BE2C (cell line): ENCODE measurements at regions not wholly inside any gene's neighbourhood (a gene's known extent, or its start where the extent isn't known, plus 50 kb on each side); places are given as distances from the start of the nearest gene placed in this dataset.

ENCODE experiments used
- DNase-seq: peaks from one replicate; pipeline ENCODE4 v3.0.0-alpha.2; 2020
- H3K27me3 ChIP-seq: fragments of 250-450 bp; sonication (Bioruptor Pico); 2 replicates; pipeline ENCODE4 v1.5.1; 2020; ENCODE audit warnings: mild to moderate bottlenecking
- H3K36me3 ChIP-seq: fragments of 250-450 bp; sonication (Bioruptor Pico); 2 replicates; pipeline ENCODE4 v1.5.1; 2020; ENCODE audit warnings: mild to moderate bottlenecking
- H3K4me1 ChIP-seq: fragments of 250-450 bp; sonication (Bioruptor Pico); 2 replicates; pipeline ENCODE4 v1.5.1; 2020
- H3K4me3 ChIP-seq: 2 replicates; pipeline ENCODE4 v1.5.1; 2011; ENCODE audit warnings: low read depth, low read length
- H3K9me3 ChIP-seq: fragments of 250-450 bp; sonication (Bioruptor Pico); 2 replicates; pipeline ENCODE4 v1.5.1; 2020
- CTCF ChIP-seq: IDR thresholded peaks from 2 replicates; pipeline ENCODE4 v1.5.1; 2012; ENCODE audit warnings: mild to moderate bottlenecking, low read depth, low read length

GRCh38 chr1:104765085-104765484 is 1015.4 kb downstream of the AMY1C start:
- TF ChIP-seq CTCF = no peak
- Histone ChIP-seq H3K9me3 (no peaks in the 10 kb centered on the region), H3K36me3 (no peaks in the 10 kb centered on the region), H3K27me3 (no peaks in the 10 kb centered on the region), H3K4me1 (no peaks in the 10 kb centered on the region), H3K4me3 (no peak overlapping the region)
- no peak for DNase-seq

GRCh38 chr1:104768466-104768865 is 1018.8 kb downstream of the AMY1C start:
- Histone ChIP-seq H3K4me3 (no peak overlapping the region), H3K9me3 (no peaks in the 10 kb centered on the region), H3K27me3 (no peaks in the 10 kb centered on the region), H3K36me3 (no peaks in the 10 kb centered on the region), H3K4me1 (no peaks in the 10 kb centered on the region)
- no peak for TF ChIP-seq CTCF
- no peak for DNase-seq

- peak; percentile 30 for DNase-seq
- Histone ChIP-seq H3K4me3 (no peak overlapping the region), H3K4me1 (peaks cover 6% of the 10 kb centered on the region), H3K9me3 (no peaks in the 10 kb centered on the region), H3K36me3 (no peaks in the 10 kb centered on the region), H3K27me3 (no peaks in the 10 kb centered on the region)
- TF ChIP-seq CTCF = peak; percentile 89
These were observed 1030.9 kb downstream of the AMY1C start for GRCh38 chr1:104780470-104781078.

- H3K9me3 ChIP-seq = no peaks in the 10 kb centered on the region
- DNase-seq = no peak
- no peak for TF ChIP-seq CTCF
These were observed 1036.0 kb downstream of the AMY1C start for GRCh38 chr1:104785575-104786187.

GRCh38 chr1:104787866-104788510 is 1038.3 kb downstream of the AMY1C start:
- DNase-seq = no peak
- Histone ChIP-seq H3K9me3 (no peaks in the 10 kb centered on the region), H3K4me3 (no peak overlapping the region), H3K27me3 (no peaks in the 10 kb centered on the region), H3K4me1 (peaks cover 2% of the 10 kb centered on the region; the same call in 1 of the 2 replicates), H3K36me3 (no peaks in the 10 kb centered on the region)
- no peak for TF ChIP-seq CTCF

More at GRCh38 chr1:104785575-104786187, 1036.0 kb downstream of the AMY1C start:
- H3K27me3 ChIP-seq = no peaks in the 10 kb centered on the region
- H3K4me1 ChIP-seq = peaks cover 2% of the 10 kb centered on the region
- H3K36me3 ChIP-seq = no peaks in the 10 kb centered on the region
- H3K4me3 ChIP-seq = no peak overlapping the region

GRCh38 chr1:104791030-104791429 is 1041.3 kb downstream of the AMY1C start:
- no peak for DNase-seq
- Histone ChIP-seq H3K9me3 (no peaks in the 10 kb centered on the region), H3K4me1 (peaks cover 2% of the 10 kb centered on the region; the same call in 1 of the 2 replicates), H3K27me3 (no peaks in the 10 kb centered on the region), H3K36me3 (no peaks in the 10 kb centered on the region), H3K4me3 (no peak overlapping the region)
- no peak for TF ChIP-seq CTCF
